K562 (cell line): ENCODE measurements at regions not wholly inside any gene's neighbourhood (a gene's known extent, or its start where the extent isn't known, plus 50 kb on each side); places are given as distances from the start of the nearest gene placed in this dataset.
A peak's percentile ranks its signal among the peaks of the same experiment; 100 is the strongest.

Experiments
- CAMTA2 ChIP-seq: fragments of 250-450 bp; sonication (Bioruptor Pico); conservative IDR thresholded peaks from 2 replicates; pipeline ENCODE4 v1.5.1; 2022
- ETV1 ChIP-seq: fragments of 450-650 bp; conservative IDR thresholded peaks from 2 replicates; pipeline ENCODE4 v1.6.1; 2016; ENCODE audit warnings: missing genetic modification characterization, control low read depth, low read depth, missing compliant biosample characterization
- FOXK1 ChIP-seq: sonication (generic); formaldehyde crosslinking; IDR thresholded peaks from 2 replicates; pipeline ENCODE4 v1.8.0; 2022; ENCODE audit warnings: missing genetic modification reagents, mild to moderate bottlenecking, borderline replicate concordance
- GTF2E2 ChIP-seq: fragments of 200-800 bp; sonication (Bioruptor generic); IDR thresholded peaks from 2 replicates; pipeline ENCODE4 v1.6.1; 2016; ENCODE audit warnings: missing genetic modification characterization, missing compliant biosample characterization
- PHB2 ChIP-seq: fragments of 450-650 bp; IDR thresholded peaks from 2 replicates; pipeline ENCODE4 v1.6.1; 2017; ENCODE audit warnings: low read depth
- POLR2AphosphoS2 ChIP-seq: IDR thresholded peaks from 2 replicates; pipeline ENCODE4 v1.6.1; 2012; ENCODE audit warnings: low read length, improper control_type of control experiment
- RB1 ChIP-seq: fragments of 450-650 bp; IDR thresholded peaks from 2 replicates; pipeline ENCODE4 v1.6.1; 2017; ENCODE audit warnings: low read depth, mild to moderate bottlenecking
- SMAD4 ChIP-seq: fragments of 250-450 bp; sonication (Bioruptor Pico); conservative IDR thresholded peaks from 2 replicates; pipeline ENCODE4 v1.8.0; 2021; ENCODE audit warnings: inconsistent platforms, mild to moderate bottlenecking, moderate library complexity
- SUPT5H ChIP-seq: fragments of 450-650 bp; IDR thresholded peaks from 2 replicates; pipeline ENCODE4 v1.6.1; 2016
- TCF3 ChIP-seq: sonication (generic); formaldehyde crosslinking; IDR thresholded peaks from 2 replicates; pipeline ENCODE4 v1.4.0; 2020; ENCODE audit warnings: mild to moderate bottlenecking, missing genetic modification reagents
- ZNF239 ChIP-seq: fragments of 250-450 bp; sonication (Bioruptor Pico); IDR thresholded peaks from 2 replicates; pipeline ENCODE4 v1.4.0; 2020; ENCODE audit warnings: mild to moderate bottlenecking
- ZNF780A ChIP-seq: fragments of 250-450 bp; sonication (Bioruptor Pico); IDR thresholded peaks from 2 replicates; pipeline ENCODE4 v1.5.0; 2021; ENCODE audit warnings: mild to moderate bottlenecking
- TF ChIP-seq, protein P1 (sequence below): fragments of 250-450 bp; sonication (Bioruptor Pico); IDR thresholded peaks from 2 replicates; pipeline ENCODE4 v1.4.0; 2020; ENCODE audit warnings: borderline replicate concordance
- TF ChIP-seq, protein P2 (sequence below), 2 experiments: fragments of 450-650 bp; conservative IDR thresholded peaks; 2 replicates each; pipeline ENCODE4 v1.6.1; 2017; ENCODE audit warnings: mild to moderate bottlenecking in 2 of 2, moderate library complexity in 2 of 2
- TF ChIP-seq, protein P3 (sequence below): sonication (generic); formaldehyde crosslinking; IDR thresholded peaks from 2 replicates; pipeline ENCODE4 v1.4.0; 2020; ENCODE audit warnings: mild to moderate bottlenecking, missing genetic modification reagents
- TF ChIP-seq, protein P4 (sequence below): fragments of 250-450 bp; sonication (Bioruptor Pico); IDR thresholded peaks from 2 replicates; pipeline ENCODE4 v1.4.0; 2020

DNA sequence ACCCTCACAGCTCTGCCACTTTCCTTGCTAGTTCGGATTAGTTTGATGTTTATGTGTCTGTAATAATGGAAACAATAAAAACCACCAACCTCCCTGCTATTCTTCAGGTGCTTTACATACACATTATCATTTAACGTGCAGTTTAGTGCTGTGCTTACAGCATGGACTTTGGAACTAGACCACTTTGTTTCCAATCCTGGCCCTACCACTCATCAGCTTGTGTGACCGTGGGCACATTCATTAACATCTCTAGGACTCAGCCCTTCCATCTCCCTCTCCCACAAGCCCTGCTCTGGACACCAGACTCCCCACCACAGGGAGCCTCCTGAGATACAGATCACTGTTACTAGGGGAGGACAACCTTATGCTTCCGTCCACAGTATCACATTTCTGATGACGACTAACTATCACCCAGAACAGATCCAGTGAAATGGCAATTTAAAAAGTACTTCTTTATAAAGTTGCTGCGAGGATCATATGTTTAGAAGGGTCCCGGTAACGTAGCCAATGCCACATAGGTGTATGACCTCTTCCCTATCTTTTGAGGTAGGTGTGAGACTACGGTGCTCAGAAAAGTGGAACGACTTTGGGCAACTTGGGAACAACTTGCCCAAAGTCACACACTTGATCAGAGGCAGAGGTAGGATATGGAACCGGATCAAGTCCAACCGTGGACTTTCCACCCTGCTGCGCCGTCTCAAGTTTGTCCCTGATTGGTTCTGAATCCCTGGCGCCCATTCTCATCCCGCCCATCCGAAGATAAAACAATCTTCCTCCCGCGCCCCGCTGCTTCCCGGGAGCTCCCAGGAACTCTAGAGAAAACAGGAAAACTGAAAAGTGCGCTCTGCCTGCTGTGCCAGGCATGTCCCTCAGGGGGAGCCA lies 132.4 kb upstream of the NIPBL start (continued):
- TF ChIP-seq RB1 (no peak), PHB2 (no peak), ZNF780A (CRISPR knock-in tag) (no peak), SMAD4 (CRISPR knock-in tag) (no peak), SUPT5H (no peak), CAMTA2 (no peak), FOXK1 (no peak), GTF2E2 (peak; percentile 41; the same call in 1 of the 2 replicates), TCF3 (0 out of 2 replicates have a peak, but pooled peaks have one; percentile 13), POLR2AphosphoS2 (no peak), ZNF239 (no peak), ETV1 (tag) (0 out of 2 replicates have a peak, but pooled peaks have one; percentile 24)
- TF ChIP-seq, protein P1, sequence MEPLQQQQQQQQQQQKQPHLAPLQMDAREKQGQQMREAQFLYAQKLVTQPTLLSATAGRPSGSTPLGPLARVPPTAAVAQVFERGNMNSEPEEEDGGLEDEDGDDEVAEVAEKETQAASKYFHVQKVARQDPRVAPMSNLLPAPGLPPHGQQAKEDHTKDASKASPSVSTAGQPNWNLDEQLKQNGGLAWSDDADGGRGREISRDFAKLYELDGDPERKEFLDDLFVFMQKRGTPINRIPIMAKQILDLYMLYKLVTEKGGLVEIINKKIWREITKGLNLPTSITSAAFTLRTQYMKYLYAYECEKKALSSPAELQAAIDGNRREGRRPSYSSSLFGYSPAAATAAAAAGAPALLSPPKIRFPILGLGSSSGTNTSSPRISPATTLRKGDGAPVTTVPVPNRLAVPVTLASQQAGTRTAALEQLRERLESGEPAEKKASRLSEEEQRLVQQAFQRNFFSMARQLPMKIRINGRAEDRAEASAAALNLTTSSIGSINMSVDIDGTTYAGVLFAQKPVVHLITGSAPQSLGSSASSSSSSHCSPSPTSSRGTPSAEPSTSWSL (CRISPR knock-in tag), result no peak
- TF ChIP-seq, protein P2, sequence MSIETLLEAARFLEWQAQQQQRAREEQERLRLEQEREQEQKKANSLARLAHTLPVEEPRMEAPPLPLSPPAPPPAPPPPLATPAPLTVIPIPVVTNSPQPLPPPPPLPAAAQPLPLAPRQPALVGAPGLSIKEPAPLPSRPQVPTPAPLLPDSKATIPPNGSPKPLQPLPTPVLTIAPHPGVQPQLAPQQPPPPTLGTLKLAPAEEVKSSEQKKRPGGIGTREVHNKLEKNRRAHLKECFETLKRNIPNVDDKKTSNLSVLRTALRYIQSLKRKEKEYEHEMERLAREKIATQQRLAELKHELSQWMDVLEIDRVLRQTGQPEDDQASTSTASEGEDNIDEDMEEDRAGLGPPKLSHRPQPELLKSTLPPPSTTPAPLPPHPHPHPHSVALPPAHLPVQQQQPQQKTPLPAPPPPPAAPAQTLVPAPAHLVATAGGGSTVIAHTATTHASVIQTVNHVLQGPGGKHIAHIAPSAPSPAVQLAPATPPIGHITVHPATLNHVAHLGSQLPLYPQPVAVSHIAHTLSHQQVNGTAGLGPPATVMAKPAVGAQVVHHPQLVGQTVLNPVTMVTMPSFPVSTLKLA (conservative IDR thresholded peaks at IDR 0.05), result 0 out of 4 replicates have a peak, but pooled peaks of 1 of the 2 experiments have one; percentile 12
- TF ChIP-seq, protein P3, sequence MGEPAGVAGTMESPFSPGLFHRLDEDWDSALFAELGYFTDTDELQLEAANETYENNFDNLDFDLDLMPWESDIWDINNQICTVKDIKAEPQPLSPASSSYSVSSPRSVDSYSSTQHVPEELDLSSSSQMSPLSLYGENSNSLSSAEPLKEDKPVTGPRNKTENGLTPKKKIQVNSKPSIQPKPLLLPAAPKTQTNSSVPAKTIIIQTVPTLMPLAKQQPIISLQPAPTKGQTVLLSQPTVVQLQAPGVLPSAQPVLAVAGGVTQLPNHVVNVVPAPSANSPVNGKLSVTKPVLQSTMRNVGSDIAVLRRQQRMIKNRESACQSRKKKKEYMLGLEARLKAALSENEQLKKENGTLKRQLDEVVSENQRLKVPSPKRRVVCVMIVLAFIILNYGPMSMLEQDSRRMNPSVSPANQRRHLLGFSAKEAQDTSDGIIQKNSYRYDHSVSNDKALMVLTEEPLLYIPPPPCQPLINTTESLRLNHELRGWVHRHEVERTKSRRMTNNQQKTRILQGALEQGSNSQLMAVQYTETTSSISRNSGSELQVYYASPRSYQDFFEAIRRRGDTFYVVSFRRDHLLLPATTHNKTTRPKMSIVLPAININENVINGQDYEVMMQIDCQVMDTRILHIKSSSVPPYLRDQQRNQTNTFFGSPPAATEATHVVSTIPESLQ (CRISPR knock-in tag), result no peak
- TF ChIP-seq, protein P4, sequence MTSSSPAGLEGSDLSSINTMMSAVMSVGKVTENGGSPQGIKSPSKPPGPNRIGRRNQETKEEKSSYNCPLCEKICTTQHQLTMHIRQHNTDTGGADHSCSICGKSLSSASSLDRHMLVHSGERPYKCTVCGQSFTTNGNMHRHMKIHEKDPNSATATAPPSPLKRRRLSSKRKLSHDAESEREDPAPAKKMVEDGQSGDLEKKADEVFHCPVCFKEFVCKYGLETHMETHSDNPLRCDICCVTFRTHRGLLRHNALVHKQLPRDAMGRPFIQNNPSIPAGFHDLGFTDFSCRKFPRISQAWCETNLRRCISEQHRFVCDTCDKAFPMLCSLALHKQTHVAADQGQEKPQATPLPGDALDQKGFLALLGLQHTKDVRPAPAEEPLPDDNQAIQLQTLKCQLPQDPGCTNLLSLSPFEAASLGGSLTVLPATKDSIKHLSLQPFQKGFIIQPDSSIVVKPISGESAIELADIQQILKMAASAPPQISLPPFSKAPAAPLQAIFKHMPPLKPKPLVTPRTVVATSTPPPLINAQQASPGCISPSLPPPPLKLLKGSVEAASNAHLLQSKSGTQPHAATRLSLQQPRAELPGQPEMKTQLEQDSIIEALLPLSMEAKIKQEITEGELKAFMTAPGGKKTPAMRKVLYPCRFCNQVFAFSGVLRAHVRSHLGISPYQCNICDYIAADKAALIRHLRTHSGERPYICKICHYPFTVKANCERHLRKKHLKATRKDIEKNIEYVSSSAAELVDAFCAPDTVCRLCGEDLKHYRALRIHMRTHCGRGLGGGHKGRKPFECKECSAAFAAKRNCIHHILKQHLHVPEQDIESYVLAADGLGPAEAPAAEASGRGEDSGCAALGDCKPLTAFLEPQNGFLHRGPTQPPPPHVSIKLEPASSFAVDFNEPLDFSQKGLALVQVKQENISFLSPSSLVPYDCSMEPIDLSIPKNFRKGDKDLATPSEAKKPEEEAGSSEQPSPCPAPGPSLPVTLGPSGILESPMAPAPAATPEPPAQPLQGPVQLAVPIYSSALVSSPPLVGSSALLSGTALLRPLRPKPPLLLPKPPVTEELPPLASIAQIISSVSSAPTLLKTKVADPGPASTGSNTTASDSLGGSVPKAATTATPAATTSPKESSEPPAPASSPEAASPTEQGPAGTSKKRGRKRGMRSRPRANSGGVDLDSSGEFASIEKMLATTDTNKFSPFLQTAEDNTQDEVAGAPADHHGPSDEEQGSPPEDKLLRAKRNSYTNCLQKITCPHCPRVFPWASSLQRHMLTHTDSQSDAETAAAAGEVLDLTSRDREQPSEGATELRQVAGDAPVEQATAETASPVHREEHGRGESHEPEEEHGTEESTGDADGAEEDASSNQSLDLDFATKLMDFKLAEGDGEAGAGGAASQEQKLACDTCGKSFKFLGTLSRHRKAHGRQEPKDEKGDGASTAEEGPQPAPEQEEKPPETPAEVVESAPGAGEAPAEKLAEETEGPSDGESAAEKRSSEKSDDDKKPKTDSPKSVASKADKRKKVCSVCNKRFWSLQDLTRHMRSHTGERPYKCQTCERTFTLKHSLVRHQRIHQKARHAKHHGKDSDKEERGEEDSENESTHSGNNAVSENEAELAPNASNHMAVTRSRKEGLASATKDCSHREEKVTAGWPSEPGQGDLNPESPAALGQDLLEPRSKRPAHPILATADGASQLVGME (CRISPR knock-in tag), result no peak
